Pulmonary artery endothelial cell (primary cell): ENCODE measurements at regions not wholly inside any gene's neighbourhood (a gene's known extent, or its start where the extent isn't known, plus 50 kb on each side); places are given as distances from the start of the nearest gene placed in this dataset.
"Not testable (repeated sequence)": the region's sequence is repeated elsewhere in the genome, so short reads cannot be mapped to it uniquely, and the experiment has no call there.

Experiments
- DNase-seq: peaks from one replicate; pipeline ENCODE4 v3.0.0-alpha.2; 2011; ENCODE audit warnings: low read depth, low spot score

DNA sequence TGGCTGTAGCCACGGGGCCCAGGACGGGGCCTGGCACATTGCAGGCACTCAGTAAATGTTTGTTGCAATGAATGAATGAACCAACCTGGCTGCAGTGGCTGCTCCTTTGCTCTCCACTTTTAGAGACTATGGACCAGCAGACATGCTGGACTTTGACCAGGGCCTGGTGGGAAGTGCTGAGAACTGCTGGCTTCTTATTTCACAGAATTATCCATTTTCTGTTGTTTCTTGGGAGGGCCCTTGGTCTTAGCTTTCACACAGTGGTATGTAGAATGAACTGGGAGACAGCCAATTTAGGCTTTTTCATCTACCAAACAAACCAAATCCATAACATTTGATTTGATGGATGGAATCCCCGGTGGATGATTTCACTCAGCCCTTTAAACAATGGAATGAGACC, 78.0 kb upstream of the LHFPL2 start:
- no peak for DNase-seq

DNA sequence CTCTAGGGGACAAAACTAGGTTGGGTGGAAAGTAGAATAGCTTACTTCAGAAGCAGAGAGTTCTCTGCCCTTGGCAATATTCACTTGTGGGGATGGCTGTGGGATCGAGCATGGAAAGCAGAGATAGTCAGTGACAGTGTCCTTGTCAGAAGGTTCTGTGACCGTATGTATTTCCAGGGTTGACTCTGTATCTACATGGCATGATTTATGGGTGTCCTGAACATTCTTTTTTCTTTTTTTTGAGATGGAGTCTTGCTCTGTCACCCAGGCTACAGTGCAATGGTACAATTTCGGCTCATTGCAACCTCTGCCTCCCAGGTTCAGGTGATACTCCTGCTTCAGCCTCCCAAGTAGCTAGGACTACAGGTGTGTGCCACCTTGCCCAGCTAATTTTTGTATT, 77.4 kb upstream of the LHFPL2 start:
- DNase-seq, result no peak

DNA sequence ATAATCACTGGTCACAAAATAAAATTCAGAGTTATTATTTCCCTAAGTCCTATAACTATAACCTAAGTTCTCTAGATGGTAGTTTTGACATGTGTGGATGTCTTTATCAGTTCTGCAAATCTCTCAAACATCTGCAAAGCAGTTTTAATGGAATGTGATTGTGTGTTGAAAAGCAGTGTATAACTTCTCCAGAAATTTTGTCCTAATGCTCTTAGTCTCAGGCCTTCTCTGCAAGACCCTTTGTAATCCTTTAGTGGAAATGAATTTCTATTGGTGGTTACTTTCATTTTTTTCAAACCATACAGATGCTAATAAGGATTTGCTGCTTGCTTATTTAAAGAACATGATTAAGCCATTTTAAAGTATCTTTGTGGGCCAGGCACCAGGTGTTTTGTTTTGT, 75.5 kb upstream of the LHFPL2 start:
- no peak for DNase-seq

DNA sequence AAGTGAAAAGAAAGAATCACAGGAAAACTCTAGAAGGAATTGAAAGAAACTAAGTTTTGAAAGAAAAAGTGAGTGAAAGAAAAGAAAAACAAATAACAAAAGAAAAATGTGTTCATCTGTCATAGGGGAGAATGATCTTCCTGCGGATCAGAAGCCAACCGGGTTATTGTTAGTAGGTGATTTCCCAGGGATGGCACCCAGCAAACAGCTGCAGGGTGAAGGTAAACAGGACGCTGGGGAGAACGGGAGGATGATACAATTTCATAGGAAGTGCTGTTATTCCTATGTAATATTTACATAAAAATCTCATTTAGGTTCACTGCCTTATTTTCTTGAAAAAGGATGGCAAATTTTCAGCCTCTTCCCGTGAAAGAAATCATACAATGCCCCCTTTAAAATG, 72.4 kb upstream of the LHFPL2 start:
- DNase-seq, result no peak

DNA sequence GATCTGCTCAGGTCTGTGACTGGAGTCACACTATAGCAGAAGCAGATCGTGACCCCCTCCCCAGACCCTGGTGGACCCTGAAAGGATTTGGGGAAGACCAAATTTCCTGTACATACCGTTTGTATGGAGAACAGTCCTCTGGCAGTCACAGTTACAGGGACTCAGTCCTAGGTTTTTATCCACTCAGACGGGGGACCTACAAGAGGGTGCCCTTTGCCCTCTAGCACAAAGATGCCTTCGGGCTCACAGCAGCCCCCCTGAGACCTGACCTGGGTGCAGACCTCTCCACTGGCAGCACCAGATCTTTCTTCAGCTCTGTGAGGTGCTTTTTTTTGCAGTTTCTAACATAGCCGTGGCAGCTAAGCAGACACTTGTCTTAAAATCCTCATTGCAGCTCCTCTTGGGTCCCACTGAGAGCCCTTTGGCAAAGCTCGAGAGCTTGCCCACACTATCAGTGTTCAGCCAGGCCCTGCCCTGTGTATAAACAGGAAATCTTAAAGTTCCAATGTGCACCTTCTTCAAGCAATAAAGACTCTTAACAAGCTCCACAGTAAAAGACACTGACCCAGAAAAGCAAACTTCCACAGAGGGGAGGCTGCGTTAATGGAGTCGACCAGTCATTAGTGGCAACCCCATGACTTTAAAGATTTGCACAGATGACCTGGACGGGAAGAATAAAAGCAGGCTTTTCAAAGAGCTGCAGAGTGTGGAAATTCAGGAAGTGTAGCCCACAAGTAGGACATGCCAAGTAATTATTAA, 71.8 kb upstream of the LHFPL2 start:
- no peak for DNase-seq

DNA sequence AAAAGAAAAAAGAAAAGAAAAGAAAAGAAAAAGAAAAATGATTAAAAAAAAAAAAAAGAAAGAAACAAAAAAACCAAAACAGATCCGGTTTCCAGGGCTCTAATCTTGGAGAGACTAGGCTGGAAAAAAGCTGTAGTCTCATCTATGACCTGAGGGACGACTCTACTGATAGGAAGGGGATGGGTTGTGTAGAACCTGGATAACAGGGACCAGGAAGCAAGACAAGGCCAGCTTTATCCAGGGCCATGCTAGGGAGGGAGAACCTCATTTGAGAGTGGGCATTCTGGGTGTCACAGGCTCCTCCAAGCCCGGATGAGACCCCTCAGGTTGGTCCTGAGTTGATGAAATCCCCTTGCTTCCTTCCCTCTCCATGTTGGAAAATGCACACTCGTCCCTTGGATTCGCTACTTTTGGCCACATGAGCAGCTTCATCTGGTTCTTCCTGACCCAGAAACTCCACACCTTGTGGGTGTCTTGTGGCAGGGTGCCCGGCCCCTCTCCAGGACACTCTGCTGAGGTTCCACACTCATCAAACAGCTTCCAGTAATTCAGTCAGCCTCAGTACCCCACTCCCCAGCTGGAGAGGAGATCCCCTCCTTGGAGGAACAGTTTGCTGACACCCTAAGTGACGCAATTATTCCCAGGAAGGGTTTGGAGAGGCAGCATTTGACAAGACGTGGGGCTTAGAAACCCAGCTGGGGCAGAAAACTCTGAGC, 71.1 kb upstream of the LHFPL2 start:
- DNase-seq, result no peak

DNA sequence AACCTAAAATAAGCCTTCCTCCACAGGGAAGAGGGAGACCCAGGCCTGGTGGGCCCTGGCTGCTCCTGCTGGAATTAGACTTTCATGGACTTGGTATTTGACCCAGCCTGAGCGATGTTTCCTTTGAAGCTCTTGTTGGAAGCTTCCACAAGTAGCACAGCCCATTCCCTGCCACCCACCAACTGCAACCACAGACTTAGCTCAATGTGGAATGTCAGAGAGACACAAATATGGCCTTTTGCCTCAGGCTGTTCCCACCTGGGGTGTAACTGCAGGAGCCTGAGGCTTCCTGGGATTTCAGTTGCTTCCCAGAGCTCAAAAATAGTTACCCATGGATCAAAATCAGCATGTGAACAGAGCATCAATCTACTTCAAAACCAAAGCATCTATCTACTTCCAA, 70.3 kb upstream of the LHFPL2 start:
- no peak for DNase-seq

DNA sequence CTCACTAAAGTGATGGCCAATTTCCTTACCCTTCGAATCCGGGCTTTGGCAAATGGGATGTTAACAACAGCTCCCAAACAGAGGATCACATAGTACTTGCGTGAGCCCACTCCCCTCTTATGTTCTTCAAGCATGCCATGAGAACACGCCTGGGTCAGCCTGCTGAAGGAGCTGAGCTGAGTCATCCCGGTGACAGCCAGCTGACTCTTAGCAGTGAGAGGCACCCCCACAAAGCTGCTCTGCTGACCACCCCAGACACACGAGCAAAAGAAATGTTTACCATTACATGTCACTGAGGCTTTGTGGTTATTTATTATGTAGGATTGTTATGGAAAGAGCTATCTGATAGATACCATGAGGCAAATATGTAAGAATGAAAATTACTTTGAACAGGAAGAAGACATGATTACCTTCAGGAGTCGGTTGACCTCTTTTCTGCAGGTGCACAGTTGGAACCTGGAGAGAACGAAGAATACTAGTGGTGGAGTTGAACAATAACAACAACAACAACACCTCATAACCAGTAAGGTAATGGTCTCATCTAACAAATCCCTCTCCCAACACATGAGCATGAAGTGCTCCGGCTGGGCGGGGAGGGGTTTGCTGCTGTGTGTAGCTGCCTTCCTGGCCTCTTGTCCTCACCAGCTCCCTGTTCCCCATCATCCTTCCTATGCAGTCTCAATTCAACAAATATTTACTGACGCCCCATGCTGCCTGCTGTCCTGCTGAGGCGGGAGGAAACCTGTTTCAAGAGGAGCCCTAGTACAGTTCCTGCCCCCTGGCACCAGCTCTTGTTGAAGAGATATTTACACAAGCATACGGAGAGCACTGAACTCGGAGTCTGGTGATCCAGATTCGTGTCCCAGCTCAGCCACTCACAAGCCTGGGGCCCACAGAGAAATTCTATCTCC, 69.4 kb upstream of the LHFPL2 start:
- DNase-seq, result no peak

DNA sequence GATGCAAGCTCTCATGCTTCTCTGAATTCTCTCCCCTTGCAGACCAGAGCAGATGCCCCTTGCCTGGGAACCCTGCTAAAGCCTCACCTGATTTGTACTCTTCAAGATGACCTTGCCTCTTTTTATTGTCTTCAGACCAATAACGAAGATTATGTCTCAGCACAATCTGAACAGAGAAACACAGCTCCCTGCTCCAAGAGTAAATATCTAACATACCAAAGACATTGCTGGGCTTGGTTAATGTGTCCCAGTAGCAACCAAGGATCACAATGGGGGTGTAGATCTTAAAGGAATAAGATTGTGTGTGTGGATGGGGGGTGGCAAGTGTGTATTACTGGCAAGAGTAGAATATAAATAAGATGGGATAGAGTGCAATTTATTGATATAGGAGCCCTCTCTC, 67.6 kb upstream of the LHFPL2 start:
- no peak for DNase-seq

DNA sequence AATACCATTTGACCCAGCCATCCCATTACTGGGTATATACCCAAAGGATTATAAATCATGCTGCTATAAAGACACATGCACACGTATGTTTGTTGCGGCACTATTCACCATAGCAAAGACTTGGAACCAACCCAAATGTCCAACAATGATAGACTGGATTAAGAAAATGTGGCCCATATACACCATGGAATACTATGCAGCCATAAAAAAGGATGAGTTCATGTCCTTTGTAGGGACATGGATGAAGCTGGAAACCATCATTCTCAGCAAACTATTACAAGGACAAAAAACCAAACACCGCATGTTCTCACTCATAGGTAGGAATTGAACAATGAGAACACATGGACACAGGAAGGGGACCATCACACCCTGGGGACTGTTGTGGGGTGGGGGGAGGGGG, 66.8 kb upstream of the LHFPL2 start:
- not testable (repeated sequence) for DNase-seq

DNA sequence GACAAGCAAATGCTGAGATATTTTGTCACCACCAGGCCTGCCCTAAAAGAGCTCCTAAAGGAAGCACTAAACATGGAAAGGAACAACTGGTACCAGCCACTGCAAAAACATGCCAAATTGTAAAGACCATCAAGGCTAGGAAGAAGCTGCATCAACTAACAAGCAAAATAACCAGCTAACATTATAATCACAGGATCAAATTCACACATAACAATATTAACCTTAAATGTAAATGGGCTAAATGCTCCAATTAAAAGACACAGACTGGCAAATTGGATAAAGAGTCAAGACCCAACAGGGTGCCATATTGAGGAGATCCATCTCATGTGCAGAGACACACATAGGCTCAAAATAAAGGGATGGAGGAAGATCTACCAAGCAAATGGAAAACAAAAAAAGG, 63.1 kb upstream of the LHFPL2 start:
- not testable (repeated sequence) for DNase-seq

DNA sequence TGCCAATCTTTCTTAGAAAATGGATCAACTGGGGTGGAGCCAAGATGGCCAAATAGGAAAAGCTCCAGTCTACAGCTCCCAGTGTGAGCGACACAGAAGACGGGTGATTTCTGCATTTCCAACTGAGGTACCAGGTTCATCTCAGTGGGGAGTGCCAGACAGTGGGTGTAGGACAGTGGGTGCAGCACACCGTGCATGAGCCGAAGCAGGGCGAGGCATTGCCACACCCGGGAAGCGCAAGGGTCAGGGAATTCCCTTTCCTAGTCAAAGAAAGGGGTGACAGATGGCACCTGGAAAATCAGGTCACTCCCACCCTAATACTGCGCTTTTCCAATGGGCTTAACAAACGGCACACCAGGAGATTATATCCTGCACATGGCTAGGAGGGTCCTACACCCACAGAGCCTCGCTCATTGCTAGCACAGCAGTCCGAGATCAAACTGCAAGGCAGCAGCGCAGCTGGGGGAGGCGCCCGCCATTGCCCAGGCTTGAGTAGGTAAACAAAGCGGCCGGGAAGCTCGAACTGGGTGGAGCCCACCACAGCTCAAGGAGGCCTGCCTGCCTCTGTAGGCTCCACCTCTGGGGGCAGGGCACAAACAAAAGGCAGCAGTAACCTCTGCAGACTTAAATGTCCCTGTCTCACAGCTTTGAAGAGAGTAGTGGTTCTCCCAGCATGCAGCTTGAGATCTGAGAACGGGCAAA, 61.3 kb upstream of the LHFPL2 start:
- not testable (repeated sequence) for DNase-seq

DNA sequence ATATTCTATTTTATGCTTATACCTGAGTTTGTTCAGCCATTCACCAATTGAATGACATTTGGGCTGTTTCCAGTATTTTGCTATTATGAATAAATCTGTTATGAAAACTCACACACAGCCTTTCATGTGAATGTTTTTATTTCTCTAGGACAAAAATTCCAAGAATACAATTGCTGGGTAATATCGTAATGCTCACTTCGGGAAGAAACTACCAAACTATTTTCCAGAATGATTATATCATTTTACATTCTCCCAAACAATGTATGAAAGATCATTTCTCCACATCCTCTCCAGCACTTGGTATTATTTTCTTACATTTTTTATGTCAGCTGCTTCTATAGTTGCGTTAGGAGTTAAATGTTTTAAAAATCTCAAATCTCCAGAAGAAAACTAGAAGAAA, 58.3 kb upstream of the LHFPL2 start:
- DNase-seq, result no peak

DNA sequence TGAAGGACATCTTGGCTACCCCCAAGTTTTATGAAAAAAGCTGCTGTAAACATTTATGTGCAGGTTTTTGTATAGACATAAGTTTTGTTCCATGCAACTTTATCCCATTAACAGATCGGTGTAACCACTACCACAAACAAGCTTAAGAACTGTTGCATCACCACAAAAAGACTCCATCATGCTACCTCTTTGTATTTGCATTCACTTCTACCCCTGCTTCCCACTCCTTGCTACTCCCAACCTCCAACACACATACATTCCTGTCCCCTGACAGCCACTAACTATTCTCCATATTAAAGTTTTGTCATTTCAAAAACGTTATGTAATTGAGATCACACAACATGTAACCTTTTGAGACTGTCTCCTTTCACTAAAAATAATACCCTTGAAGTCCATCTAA, 57.8 kb upstream of the LHFPL2 start:
- no peak for DNase-seq

DNA sequence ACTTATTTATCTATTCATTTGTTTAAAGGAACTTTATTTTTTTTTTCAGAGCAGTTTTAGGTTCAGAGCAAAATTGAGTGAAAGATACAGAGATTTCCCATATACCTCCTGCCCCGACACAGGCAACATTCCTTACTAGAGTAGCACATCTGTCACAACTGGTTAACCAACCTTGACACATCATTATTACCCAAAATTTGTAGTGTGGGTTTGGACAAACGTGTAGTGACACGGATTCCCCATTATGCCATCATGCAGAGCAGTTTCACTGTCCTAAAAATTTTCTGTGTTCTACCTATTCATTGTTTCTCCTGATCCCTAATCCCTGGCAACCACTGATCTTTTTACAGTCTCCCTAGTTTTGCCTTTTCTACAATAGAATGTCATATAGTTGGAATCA, 57.3 kb upstream of the LHFPL2 start:
- no peak for DNase-seq

DNA sequence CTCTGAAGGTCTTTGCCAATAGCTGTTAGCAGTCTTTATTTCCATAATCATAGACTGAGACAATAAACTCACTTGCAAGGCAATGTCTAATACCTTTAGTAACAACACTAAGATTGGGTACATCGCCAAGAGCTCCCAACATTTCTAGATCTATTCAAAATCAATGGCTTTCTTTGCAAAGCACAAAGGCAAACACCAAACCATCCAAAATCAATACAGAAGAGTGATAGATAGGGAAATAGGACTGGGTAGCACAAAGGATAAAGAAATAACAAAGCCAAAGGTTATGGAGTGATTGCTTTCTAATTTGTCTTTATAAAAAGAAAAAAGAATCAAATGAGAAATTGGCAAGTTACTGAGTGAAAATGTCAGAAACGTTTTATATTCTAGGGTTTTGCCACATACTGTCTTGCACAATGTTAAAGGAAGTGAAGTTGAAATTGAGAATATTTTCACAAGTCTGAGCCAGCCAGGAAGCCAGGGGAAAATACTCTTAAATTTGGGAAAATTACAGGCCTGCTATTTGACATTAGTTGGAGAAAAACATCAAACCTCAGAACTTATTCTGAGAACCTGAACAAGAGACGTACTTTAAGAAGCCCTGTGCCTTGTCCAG, 53.3 kb upstream of the LHFPL2 start:
- DNase-seq, result no peak

DNA sequence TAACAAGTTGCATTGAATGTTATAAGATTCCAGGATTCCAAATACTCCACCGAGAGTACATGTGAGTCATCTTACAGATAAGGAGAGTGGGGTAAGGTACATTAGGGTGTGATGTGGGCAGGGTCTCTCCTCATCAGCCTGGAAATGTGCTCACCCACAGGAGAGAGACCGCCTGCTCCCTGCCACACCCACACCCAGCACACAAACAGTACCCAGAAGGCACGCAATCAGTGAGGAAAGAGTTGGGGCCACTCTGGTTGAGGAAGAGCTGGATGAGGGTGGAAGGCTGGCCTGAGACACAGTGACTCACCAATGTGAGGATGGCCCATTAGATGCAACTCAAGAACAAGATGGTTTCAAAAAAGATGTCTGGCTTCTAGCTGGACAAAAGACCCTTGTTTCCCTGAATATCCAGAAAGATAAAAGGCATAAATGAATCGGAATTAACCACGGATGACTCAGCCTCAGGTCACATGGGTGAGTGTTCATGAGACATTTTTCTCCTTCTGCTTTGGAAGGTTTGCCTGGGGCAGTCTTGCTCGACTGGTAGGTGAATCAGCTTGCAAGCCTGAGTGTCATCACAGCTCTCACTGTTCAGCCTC, 51.1 kb upstream of the LHFPL2 start:
- peak; percentile 36 for DNase-seq

DNA sequence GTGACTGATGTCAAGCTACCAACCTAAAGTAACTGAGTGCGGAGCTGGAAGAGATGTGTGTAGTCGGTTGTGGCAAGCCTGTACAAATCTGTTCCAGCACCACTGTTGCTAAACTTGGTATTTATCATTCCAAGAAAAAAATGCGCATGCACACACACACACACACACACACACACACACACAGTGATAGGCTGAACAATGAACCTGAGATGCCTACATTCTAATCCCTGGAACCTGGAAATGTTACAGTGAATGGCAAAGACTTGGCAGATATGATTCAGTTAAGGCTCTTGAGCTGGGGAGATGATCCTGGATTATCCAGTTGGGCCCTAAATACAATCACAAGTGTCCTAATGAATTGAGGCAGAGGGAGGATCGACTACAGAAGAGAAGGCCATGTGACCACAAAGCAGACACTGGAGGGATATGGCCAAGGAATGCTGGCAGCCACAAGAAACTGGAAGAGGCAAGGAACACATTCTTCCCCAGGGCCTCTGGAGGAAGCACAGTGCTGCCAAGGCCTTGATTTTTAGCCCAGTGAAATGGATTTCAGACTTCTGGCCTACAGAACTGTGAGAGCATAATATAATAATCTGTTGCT, 49.7 kb upstream of the LHFPL2 start:
- DNase-seq, result no peak
